Thyroid gland (tissue), 4 donors: ENCODE measurements at regions not wholly inside any gene's neighbourhood (a gene's known extent, or its start where the extent isn't known, plus 50 kb on each side); places are given as distances from the start of the nearest gene placed in this dataset.
"Not testable (repeated sequence)": the region's sequence is repeated elsewhere in the genome, so short reads cannot be mapped to it uniquely, and the experiment has no call there.

ENCODE experiments used
- DNase-seq, 2 donors: peaks; one replicate each; pipeline ENCODE4 v3.0.0-alpha.2; 2019
- H3K27ac ChIP-seq, 3 donors: fragments of 200-600 bp; sonication (generic); 1 replicate in 2 of 3; 2 replicates in 1 of 3; pipeline ENCODE4 v1.5.1; 2016 to 2019; ENCODE audit warnings: mild to moderate bottlenecking in 1 of 3, moderate library complexity in 1 of 3
- H3K27me3 ChIP-seq: fragments of 200-600 bp; sonication (generic); one replicate; pipeline ENCODE4 v1.5.1; 2019
- H3K36me3 ChIP-seq, 2 donors: fragments of 200-600 bp; sonication (generic); one replicate each; pipeline ENCODE4 v1.5.1; 2016 to 2019
- H3K4me1 ChIP-seq, 2 donors: fragments of 200-600 bp; sonication (generic); one replicate each; pipeline ENCODE4 v1.5.1; 2017 to 2019
- H3K4me3 ChIP-seq, 3 donors: fragments of 200-600 bp; sonication (generic); replicated peaks in 1 of 3; 1 replicate in 2 of 3; 2 replicates in 1 of 3; pipeline ENCODE4 v1.5.1; 2016; ENCODE audit warnings: mild to moderate bottlenecking in 1 of 3
- H3K9me3 ChIP-seq: fragments of 200-600 bp; sonication (generic); one replicate; pipeline ENCODE4 v1.5.1; 2017
- POLR2A ChIP-seq, 2 donors: fragments of 450-650 bp; IDR thresholded peaks; one replicate each; pipeline ENCODE4 v1.6.1; 2017; ENCODE audit warnings: antibody characterized with exemption in 2 of 2, mild to moderate bottlenecking in 2 of 2, moderate library complexity in 1 of 2
- WGBS, 2 donors: methylation state at CpG; one replicate each; pipeline ENCODE4 v1.1.5; 2017; 5-methylcytosine and 5-hydroxymethylcytosine counted together
- intact Hi-C: fragments of 100-400 bp; cut with DNase I; formaldehyde crosslinking; loops from one replicate; pipeline ENCODE4 v1.15.1; 2023
- TF ChIP-seq, protein P1 (sequence below), 6 experiments: fragments of 200-600 bp in 3 of 6; fragments of 450-650 bp in 3 of 6; sonication (generic) in 3 of 6; IDR thresholded peaks; one replicate each; pipeline ENCODE4 v1.5.1; 2016 to 2019; ENCODE audit warnings: antibody characterized with exemption in 6 of 6, mild to moderate bottlenecking in 2 of 6, inconsistent platforms in 1 of 6, moderate library complexity in 1 of 6

DNA sequence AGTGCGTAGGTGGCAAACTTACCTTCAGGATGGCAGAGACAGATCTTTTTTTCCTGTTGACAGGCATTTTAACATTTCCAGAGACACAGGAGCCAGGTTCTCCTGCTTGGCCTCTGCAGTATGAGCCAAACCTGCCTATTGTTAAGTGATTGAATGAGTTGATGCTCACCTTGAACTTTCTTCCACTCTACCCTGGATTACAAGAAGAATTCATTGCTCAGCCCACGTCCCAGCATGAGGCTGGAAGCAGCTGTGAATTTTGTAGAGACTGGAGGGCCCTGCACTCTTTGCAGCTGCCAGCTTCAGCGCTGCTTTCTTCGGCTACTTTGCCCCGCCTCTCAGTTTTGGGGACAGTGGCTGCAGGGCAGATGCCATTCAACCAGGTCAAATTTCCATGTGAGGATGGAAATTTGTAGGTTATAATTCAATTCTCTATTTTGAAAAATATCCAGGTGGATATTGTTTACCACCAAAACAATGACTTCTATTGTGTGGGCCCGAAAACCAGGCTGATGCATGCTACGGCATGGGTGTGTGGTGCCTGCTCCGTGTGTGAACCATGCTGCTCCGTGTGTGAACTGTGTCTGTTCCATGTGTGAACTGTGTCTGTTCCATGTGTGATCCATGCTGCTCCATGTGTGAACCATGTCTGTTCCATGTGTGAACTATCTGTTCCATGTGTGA is 75.2 kb upstream of the METTL9 start:
- no peak overlapping the region for H3K4me3 ChIP-seq
- WGBS, 2 donors: 92 to 95% methylated on average over 9 of the region's 9 CpGs
- H3K27ac ChIP-seq: no peak overlapping the region
- DNase-seq: no peak
- no peaks in the 10 kb centered on the region for H3K27me3 ChIP-seq
- H3K4me1 ChIP-seq: peaks cover 0 to 3% of the 10 kb centered on the region in 2 donors
- intact Hi-C loops: loop anchor here (10.0 kb wide), 2 partner anchors 51 to 369 kb away; partner anchors contain the start of genes DNAH3 and LDAF1
- H3K36me3 ChIP-seq: no peaks in the 10 kb centered on the region
- no peaks in the 10 kb centered on the region for H3K9me3 ChIP-seq
- TF ChIP-seq, protein P1, sequence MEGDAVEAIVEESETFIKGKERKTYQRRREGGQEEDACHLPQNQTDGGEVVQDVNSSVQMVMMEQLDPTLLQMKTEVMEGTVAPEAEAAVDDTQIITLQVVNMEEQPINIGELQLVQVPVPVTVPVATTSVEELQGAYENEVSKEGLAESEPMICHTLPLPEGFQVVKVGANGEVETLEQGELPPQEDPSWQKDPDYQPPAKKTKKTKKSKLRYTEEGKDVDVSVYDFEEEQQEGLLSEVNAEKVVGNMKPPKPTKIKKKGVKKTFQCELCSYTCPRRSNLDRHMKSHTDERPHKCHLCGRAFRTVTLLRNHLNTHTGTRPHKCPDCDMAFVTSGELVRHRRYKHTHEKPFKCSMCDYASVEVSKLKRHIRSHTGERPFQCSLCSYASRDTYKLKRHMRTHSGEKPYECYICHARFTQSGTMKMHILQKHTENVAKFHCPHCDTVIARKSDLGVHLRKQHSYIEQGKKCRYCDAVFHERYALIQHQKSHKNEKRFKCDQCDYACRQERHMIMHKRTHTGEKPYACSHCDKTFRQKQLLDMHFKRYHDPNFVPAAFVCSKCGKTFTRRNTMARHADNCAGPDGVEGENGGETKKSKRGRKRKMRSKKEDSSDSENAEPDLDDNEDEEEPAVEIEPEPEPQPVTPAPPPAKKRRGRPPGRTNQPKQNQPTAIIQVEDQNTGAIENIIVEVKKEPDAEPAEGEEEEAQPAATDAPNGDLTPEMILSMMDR (IDR thresholded peaks at IDR 0.05): no peak
- no peak for TF ChIP-seq POLR2A (IDR thresholded peaks at IDR 0.05)

DNA sequence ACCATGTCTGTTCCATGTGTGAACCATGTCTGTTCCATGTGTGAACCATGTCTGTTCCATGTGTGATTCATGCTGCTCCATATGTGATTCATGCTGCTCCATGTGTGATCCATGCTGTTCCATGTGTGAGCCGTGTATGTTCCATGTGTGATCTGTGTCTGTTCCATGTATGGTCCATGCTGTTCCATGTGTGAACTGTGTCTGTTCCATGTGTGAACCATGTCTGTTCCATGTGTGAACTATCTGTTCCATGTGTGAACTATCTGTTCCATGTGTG is 74.7 kb upstream of the METTL9 start:
- intact Hi-C loops: loop anchor here (10.0 kb wide), 2 partner anchors 50 to 370 kb away; partner anchors contain the start of genes DNAH3 and LDAF1

DNA sequence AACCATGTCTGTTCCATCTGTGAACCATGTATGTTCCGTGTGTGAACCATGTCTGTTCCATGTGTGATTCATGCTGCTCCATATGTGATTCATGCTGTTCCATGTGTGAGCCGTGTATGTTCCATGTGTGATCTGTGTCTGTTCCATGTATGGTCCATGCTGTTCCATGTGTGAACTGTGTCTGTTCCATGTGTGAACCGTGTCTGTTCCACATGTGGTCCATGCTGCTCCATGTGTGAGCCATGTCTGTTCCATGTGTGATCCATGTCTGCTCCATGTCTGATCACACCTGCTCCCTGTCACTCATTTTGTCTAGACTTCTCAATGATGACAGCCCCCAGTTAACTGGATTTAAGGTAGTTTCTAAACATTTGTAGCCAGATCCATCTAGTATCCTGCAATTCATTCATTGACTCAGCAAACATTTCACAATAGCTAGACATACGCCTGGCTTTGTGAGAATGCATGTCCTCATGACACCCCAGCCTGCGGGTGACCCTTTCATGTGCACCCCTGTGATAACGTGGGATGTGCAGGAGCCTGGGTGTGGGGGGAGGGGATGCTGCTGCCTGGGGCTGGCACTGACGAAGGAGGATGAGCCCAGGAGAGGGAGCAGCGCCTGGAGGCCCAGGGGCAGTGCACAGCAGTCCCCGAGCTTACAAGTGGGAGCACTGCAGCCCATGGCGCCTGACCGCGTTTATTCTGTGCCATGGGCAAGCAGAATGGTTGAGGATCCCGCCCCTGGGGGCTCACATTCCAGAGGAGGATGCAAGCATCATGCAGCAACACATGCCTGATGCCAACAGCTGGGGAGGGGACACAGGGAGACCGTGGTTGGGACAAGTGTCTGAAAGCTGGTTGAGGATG is 74.1 kb upstream of the METTL9 start:
- not testable (repeated sequence) for DNase-seq, H3K9me3 ChIP-seq, H3K27ac ChIP-seq, H3K27me3 ChIP-seq, H3K36me3 ChIP-seq, H3K4me3 ChIP-seq, H3K4me1 ChIP-seq
- intact Hi-C loops: loop anchor here (10.0 kb wide), 2 partner anchors 50 to 370 kb away; partner anchors contain the start of genes DNAH3 and LDAF1
- 55 to 66% methylated on average over 14 of the region's 14 CpGs for WGBS, 2 donors

More for the DNA sequence above, 74.7 kb upstream of the METTL9 start:
- not testable (repeated sequence) for H3K9me3 ChIP-seq, H3K4me3 ChIP-seq, H3K4me1 ChIP-seq, H3K36me3 ChIP-seq, H3K27ac ChIP-seq, H3K27me3 ChIP-seq, DNase-seq
- WGBS, 2 donors: 100% methylated on average over 1 of the region's 1 CpG

DNA sequence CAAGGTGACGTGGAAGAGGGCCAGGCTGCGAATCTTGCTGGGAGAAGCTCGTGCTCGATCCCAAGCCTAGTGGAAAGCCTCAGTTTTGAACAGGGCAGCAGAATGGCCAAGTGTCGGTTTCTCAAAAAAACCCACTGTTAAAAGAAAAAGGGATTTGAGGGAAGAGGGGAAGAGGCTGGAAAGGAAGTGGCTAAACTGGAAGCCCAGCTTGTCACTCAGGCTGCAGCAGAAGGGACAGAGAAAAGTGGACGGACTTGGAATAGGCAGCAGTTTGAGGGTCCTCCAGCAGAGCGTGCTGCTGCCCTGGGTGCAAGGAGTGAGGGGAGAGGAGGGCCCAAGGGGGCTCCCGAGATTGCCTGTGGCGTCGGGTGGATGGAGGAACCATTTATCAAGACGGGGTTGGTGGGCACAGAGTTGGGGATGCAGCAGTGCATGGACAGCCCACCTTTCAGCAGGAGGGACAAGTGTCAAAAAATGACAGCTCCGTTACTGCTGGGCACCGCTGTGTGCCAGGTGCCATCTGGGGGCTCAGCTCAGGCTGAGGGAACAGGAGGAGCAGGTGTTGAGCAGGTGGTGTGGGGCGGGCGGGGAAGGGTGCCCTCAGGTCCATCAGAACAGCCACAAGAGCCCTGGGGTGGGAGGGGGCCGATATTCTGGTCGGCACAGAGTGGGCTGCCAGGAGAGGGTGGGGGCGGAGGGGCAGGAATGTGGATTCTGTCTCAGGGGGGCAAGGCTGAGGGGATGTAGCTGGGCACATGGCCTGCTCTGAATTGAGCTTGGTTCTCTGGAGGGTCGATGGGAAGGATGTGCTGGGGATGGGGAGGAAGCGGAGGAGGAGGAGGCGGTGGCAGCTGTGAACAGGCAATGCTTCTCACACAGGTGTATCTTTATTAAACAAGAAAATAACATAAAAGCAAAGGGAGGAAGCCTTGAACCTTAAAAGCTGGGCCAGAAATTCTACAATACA is 73.1 kb upstream of the METTL9 start:
- WGBS, 2 donors: 75 to 77% methylated on average over 21 of the region's 21 CpGs
- intact Hi-C loops: loop anchor here (10.0 kb wide), 2 partner anchors 49 to 371 kb away; partner anchors contain the start of genes DNAH3 and LDAF1

DNA sequence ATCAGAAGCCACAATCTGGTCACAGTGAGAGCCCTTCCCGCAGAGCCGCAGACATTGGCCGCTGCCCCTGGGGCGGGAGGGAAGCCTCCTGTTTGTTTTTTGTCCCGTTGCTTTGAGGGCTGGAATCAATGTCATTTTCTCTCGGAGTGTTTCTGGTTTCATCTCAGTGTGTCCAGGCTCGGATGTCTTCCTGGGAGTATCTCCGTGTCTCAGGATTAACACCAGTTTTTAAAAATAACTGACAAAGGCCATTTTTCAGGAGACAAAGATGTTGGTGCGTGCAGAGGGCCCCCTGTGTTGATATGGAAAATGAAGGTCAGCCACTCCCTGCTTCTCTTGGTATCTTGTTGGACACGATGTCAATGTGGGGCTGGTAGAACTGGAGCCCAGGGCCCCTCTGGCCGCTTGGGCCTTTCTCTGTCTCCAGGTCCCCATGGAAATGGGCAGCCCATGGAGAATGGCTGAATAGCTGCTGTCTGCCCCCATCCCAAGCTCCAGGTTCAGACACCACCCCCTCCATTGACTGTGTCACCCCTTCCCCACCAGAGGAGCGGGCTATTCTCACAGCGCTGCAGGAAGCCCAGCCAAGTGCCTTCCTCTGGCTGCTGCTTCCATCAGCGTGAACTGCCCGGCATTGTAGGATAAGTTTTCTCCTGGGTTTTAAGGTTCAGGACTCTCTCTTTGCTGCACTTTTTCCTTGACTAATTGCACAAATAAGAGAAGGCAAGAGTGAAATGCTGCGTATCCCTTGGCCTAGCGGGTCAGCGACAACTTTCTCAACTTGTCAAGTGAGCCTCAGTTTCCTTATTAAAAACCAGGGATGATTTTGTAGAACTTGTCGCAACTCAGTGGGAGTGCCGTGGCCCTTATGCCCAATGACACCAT is 72.2 kb upstream of the METTL9 start:
- intact Hi-C loops: loop anchor here (10.0 kb wide), 2 partner anchors 48 to 372 kb away; partner anchors contain the start of genes DNAH3 and LDAF1
- Histone ChIP-seq H3K27ac (no peak overlapping the region), H3K4me3 (no peak overlapping the region), H3K27me3 (no peaks in the 10 kb centered on the region), H3K36me3 (no peaks in the 10 kb centered on the region), H3K9me3 (no peaks in the 10 kb centered on the region), H3K4me1 (no peaks in the 10 kb centered on the region)
- no peak for DNase-seq
- TF ChIP-seq, protein P1 (IDR thresholded peaks at IDR 0.05): no peak
- no peak for TF ChIP-seq POLR2A (IDR thresholded peaks at IDR 0.05)
- 79 to 80% methylated on average over 20 of the region's 20 CpGs for WGBS, 2 donors

More for the DNA sequence above, 73.1 kb upstream of the METTL9 start:
- H3K9me3 ChIP-seq, H3K27ac ChIP-seq, H3K36me3 ChIP-seq, DNase-seq, H3K27me3 ChIP-seq, H3K4me3 ChIP-seq, H3K4me1 ChIP-seq: not testable (repeated sequence)

DNA sequence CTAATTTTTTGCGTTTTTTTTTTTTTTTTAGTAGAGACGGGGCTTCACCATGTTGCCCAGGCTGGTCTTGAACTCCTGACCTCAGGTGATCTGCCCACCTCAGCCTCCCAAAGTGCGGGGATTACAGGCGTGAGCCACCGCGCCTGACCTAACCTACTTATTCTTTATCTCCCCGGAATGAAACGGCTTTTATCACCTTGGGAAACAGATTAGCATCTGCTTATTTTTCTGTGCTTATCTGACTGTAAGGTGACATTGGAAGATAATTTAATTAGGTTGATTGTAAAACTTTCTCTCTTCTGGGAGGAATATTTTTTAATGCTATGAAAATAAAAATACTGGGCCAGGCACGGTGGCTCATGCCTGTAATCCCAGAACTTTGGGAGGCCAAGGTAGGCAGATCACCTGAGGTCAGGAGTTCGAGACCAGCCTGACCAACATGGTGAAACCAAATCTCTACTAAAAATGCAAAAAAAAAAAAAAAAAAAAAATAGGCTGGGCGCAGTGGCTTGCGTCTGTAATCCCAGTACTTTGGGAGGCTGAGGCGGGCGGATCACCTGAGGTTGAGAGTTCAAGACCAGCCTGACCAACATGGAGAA is 70.2 kb upstream of the METTL9 start:
- not testable (repeated sequence) for H3K27me3 ChIP-seq, H3K36me3 ChIP-seq, H3K4me1 ChIP-seq, H3K27ac ChIP-seq, DNase-seq, H3K4me3 ChIP-seq, H3K9me3 ChIP-seq
- WGBS, 2 donors: 83 to 88% methylated on average over 13 to 14 of the region's 14 CpGs
- intact Hi-C loops: loop anchor here (10.0 kb wide), 2 partner anchors 46 to 374 kb away; partner anchors contain the start of genes DNAH3 and LDAF1

DNA sequence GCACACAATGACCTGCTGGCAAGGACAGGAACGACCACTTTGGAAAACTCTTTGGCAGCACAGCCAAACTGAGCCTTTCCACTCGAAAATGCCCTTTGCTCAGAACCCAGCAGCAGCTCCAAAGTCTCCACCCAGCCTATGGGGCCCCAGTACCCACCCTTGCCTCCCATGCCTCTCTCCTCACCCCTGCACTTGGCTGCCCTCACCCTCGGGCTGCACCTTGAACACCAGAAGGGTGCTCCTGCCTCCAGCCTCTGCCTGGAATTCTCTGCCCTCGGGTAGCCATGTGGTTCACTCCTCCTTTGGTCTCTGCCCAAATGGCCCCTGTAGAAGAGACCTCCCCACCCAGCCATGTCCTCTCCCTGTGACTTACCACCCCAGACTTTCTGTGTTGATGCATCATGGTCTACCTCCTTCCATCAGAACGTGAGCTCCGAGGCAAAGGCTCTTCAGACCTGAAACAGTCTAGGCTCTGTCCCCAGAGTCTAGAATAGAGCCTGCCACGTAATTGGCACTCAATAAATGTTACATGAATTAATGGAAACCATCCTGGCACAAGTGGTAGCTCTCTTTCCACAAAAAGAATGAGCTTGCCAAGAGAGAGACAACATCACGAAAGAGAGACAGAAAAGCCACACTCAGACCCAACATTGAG is 68.5 kb upstream of the METTL9 start:
- DNase-seq, H3K4me1 ChIP-seq, H3K36me3 ChIP-seq, intact Hi-C loops, H3K27ac ChIP-seq, H3K27me3 ChIP-seq, H3K4me3 ChIP-seq, H3K9me3 ChIP-seq: not testable (repeated sequence)
- WGBS, 2 donors: 64 to 76% methylated on average over 7 to 8 of the region's 8 CpGs

DNA sequence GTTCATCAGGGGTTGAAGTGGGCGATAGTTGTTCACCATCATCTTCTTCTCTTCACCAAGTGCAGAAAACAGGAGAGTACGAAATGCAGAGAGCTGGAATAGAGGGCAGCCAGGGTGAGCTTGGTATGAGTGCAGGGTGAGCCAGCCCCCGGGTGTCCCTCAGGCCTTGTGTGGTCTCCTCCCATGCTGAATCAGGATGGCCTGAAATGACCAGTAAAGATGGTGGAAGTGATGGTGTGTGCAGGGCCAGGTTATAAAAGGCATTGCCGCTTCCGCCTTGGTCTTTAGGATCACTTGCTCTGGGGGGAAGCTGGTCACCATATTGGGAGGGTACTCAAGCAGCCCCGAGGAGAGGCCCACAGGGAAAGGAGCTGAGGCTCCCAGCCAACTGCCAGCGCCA is 66.4 kb upstream of the METTL9 start:
- H3K36me3 ChIP-seq, H3K27ac ChIP-seq, DNase-seq, H3K4me3 ChIP-seq, H3K27me3 ChIP-seq, intact Hi-C loops, H3K4me1 ChIP-seq, H3K9me3 ChIP-seq: not testable (repeated sequence)
- WGBS, 2 donors: 86 to 92% methylated on average over 6 to 7 of the region's 7 CpGs
